HG03097 (cell line): ENCODE measurements at regions not wholly inside any gene's neighbourhood (a gene's known extent, or its start where the extent isn't known, plus 50 kb on each side); places are given as distances from the start of the nearest gene placed in this dataset.
"Not testable (repeated sequence)": the region's sequence is repeated elsewhere in the genome, so short reads cannot be mapped to it uniquely, and the experiment has no call there.

Source experiments
- ATAC-seq: cut with Tn5 transposase; IDR thresholded peaks from one replicate; pipeline ENCODE4 v1.9.1; 2021; ENCODE audit not compliant: unreplicated experiment, low FRiP score

GRCh38 chrX:148080593-148080992, 99.5 kb downstream of the FMR1NB start:
- no peak for ATAC-seq

- ATAC-seq, result no peak
Measured at GRCh38 chrX:148084611-148085010, 103.5 kb downstream of the FMR1NB start.

GRCh38 chrX:148120151-148120550, 139.0 kb downstream of the FMR1NB start:
- ATAC-seq, result no peak

- no peak for ATAC-seq
Measured at GRCh38 chrX:148120999-148121623, 140.0 kb downstream of the FMR1NB start.

GRCh38 chrX:148128872-148129505, 147.9 kb downstream of the FMR1NB start:
- not testable (repeated sequence) for ATAC-seq

GRCh38 chrX:148133105-148133725, 152.1 kb downstream of the FMR1NB start:
- ATAC-seq, result no peak

GRCh38 chrX:148134578-148134977, 153.4 kb downstream of the FMR1NB start:
- no peak for ATAC-seq

GRCh38 chrX:148135738-148136137, 154.6 kb downstream of the FMR1NB start:
- no peak for ATAC-seq

- ATAC-seq, result no peak
Measured at GRCh38 chrX:148146121-148146520, 165.0 kb downstream of the FMR1NB start.

GRCh38 chrX:148156986-148157385, 175.8 kb downstream of the FMR1NB start:
- ATAC-seq, result no peak

- no peak for ATAC-seq
Measured at GRCh38 chrX:148159796-148160195, 178.7 kb downstream of the FMR1NB start.

- no peak for ATAC-seq
Measured at GRCh38 chrX:148161701-148162100, 180.6 kb downstream of the FMR1NB start.

GRCh38 chrX:148185631-148186030, 204.5 kb downstream of the FMR1NB start:
- no peak for ATAC-seq

- ATAC-seq, result no peak
Measured at GRCh38 chrX:148192547-148192946, 211.4 kb downstream of the FMR1NB start.

- no peak for ATAC-seq
Measured at GRCh38 chrX:148193759-148194158, 212.6 kb downstream of the FMR1NB start.

GRCh38 chrX:148203531-148203930, 222.4 kb downstream of the FMR1NB start:
- no peak for ATAC-seq

GRCh38 chrX:148204195-148204594, 223.1 kb downstream of the FMR1NB start:
- no peak for ATAC-seq

GRCh38 chrX:148214786-148215185, 233.6 kb downstream of the FMR1NB start:
- ATAC-seq, result no peak

GRCh38 chrX:148215726-148216125, 234.6 kb downstream of the FMR1NB start:
- ATAC-seq, result no peak

GRCh38 chrX:148223361-148223760, 242.2 kb downstream of the FMR1NB start:
- ATAC-seq, result no peak

- no peak for ATAC-seq
Measured at GRCh38 chrX:148228521-148228920, 247.4 kb downstream of the FMR1NB start.

- no peak for ATAC-seq
Measured at GRCh38 chrX:148229801-148230303, 248.7 kb downstream of the FMR1NB start.
